IPS DF 6.9 (cell line): ENCODE measurements at regions not wholly inside any gene's neighbourhood (a gene's known extent, or its start where the extent isn't known, plus 50 kb on each side); places are given as distances from the start of the nearest gene placed in this dataset.
"Not testable (repeated sequence)": the region's sequence is repeated elsewhere in the genome, so short reads cannot be mapped to it uniquely, and the experiment has no call there.

Experiments used
- DNase-seq: peaks from one replicate; pipeline ENCODE4 v3.0.0-alpha.2; 2013; ENCODE audit warnings: low read depth, low spot score
- H3K27ac ChIP-seq: one replicate; pipeline ENCODE4 v1.5.1; 2013; ENCODE audit warnings: low read length, control low read depth
- H3K27me3 ChIP-seq: 2 replicates; pipeline ENCODE4 v1.6.1; 2013; ENCODE audit warnings: mild to moderate bottlenecking, low read length; ENCODE audit not compliant: control insufficient read depth, insufficient read depth
- H3K36me3 ChIP-seq: 2 replicates; pipeline ENCODE4 v1.6.1; 2013; ENCODE audit warnings: low read length; ENCODE audit not compliant: control insufficient read depth, insufficient read depth
- H3K4me1 ChIP-seq: 2 replicates; pipeline ENCODE4 v1.6.1; 2013; ENCODE audit warnings: low read length; ENCODE audit not compliant: control insufficient read depth, insufficient read depth
- H3K4me3 ChIP-seq: 2 replicates; pipeline ENCODE4 v1.5.1; 2013; ENCODE audit warnings: mild to moderate bottlenecking, low read length
- H3K9me3 ChIP-seq: 2 replicates; pipeline ENCODE4 v1.6.1; 2013; ENCODE audit warnings: low read length, inconsistent platforms; ENCODE audit not compliant: control insufficient read depth, insufficient read depth
- WGBS: extraction: QIAGEN DNeasy Blood & Tissue Kit; methylation state at CpG from one replicate; pipeline ENCODE4 v1.1.7; 2013; ENCODE audit warnings: mixed read lengths, missing lambda C conversion rate; ENCODE audit not compliant: insufficient read length, insufficient coverage; 5-methylcytosine and 5-hydroxymethylcytosine counted together

GRCh38 chr1:234811824-234812223 lies 201.8 kb upstream of the IRF2BP2 start:
- not testable (repeated sequence) for H3K36me3 ChIP-seq, DNase-seq, H3K9me3 ChIP-seq, H3K27me3 ChIP-seq, H3K4me3 ChIP-seq, H3K27ac ChIP-seq, H3K4me1 ChIP-seq
- no CpG with 5 or more reads among the region's 6 CpGs for WGBS

DNA sequence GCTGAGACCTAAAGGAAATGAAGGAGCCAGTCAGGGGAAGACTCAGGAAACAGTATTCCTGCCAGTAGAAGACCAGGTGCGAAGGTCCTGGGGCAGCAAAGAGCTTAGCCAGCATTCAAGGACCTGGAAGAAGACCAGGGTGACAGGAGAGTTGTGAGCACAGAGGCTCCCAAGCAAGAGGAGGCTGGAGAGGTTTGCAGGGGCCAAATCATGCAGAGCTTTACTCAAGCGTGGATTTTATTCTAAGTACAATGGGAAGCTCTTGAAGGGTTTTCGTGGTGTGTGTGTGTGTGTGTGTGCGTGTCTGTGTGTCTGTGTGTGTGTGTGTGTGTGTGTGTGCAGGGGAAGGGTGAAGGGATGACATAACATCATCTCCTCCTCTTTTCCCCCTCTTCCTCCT lies 200.7 kb upstream of the IRF2BP2 start:
- not testable (repeated sequence) for H3K36me3 ChIP-seq, H3K9me3 ChIP-seq, H3K4me1 ChIP-seq, DNase-seq, H3K4me3 ChIP-seq, H3K27ac ChIP-seq, H3K27me3 ChIP-seq
- WGBS: no CpG with 5 or more reads among the region's 4 CpGs

DNA sequence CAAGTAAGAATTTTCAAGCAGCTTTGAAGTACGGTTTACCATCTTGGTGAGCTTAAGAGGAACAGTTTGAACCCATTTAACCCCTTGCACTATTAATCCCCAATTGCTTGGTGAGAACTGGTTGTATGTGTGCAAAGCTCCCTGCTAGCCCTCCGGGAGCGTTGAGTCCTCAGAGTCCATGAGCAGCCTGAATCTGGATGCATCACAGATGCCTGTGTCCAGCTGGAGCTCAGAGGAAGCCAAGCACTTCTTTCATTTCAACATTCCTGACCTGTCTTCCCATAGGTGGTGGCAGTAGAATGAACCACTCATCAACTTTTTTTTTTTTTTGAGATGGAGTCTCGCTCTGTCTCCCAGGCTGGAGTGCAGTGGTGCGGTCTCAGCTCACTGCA lies 199.9 kb upstream of the IRF2BP2 start:
- H3K36me3 ChIP-seq, H3K9me3 ChIP-seq, H3K27me3 ChIP-seq, H3K4me1 ChIP-seq, H3K4me3 ChIP-seq, H3K27ac ChIP-seq, DNase-seq: not testable (repeated sequence)
- no CpG with 5 or more reads among the region's 5 CpGs for WGBS

GRCh38 chr1:234808943-234809853 lies 199.2 kb upstream of the IRF2BP2 start:
- H3K4me1 ChIP-seq, DNase-seq, H3K27me3 ChIP-seq, H3K4me3 ChIP-seq, H3K27ac ChIP-seq, H3K9me3 ChIP-seq, H3K36me3 ChIP-seq: not testable (repeated sequence)
- WGBS: no CpG with 5 or more reads among the region's 23 CpGs

- not testable (repeated sequence) for H3K27me3 ChIP-seq, H3K36me3 ChIP-seq, H3K27ac ChIP-seq, H3K9me3 ChIP-seq, H3K4me1 ChIP-seq, DNase-seq, H3K4me3 ChIP-seq
- WGBS: no CpG with 5 or more reads among the region's 7 CpGs
Observed at GRCh38 chr1:234808459-234808858, 198.5 kb upstream of the IRF2BP2 start.

GRCh38 chr1:234807705-234808104 lies 197.7 kb upstream of the IRF2BP2 start:
- not testable (repeated sequence) for H3K27ac ChIP-seq, H3K4me1 ChIP-seq, DNase-seq, H3K27me3 ChIP-seq, H3K9me3 ChIP-seq, H3K4me3 ChIP-seq, H3K36me3 ChIP-seq
- WGBS: no CpG with 5 or more reads among the region's 8 CpGs

DNA sequence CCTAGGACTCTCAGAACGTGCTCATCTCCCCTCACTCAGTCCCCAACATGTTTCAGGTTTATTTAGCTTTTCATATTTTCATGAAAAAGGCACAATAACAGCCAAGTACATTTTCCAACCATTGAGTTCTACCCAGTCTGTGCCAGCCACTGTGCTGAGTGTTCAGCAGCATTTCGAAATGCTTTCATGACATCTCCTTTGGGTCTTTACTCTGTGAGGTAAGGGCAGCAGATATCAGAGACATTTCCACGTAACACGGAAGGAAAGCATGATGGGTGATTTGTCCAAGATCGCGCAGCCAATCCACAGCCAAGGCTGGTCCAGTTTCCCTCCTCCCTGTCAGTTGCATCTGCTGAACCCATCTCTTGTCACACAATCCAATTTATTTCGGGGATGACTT lies 192.6 kb upstream of the IRF2BP2 start:
- not testable (repeated sequence) for DNase-seq, H3K9me3 ChIP-seq, H3K4me3 ChIP-seq, H3K4me1 ChIP-seq, H3K36me3 ChIP-seq, H3K27ac ChIP-seq, H3K27me3 ChIP-seq
- WGBS: no CpG with 5 or more reads among the region's 7 CpGs

DNA sequence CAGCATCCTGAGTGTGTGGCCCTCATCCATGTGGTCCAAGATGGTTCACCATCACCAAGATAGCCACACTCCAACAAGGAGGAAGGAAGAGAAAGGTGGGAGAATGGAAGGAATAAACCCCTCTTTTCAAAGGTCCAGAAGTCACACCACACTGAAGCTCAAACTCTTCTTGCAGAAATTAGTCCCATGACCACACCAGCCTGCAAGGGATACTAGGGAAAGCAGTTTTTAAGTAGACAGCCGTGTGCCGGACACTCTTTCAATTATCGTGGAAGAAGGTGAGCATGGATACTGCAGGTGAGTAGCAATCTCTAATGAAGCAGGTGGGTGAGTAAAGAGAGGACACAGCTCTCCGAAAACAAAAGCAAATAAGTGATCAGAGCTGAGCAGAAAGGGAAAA lies 191.7 kb upstream of the IRF2BP2 start:
- not testable (repeated sequence) for H3K4me1 ChIP-seq, DNase-seq, H3K4me3 ChIP-seq, H3K27ac ChIP-seq, H3K9me3 ChIP-seq, H3K27me3 ChIP-seq, H3K36me3 ChIP-seq
- WGBS: no CpG with 5 or more reads among the region's 4 CpGs

DNA sequence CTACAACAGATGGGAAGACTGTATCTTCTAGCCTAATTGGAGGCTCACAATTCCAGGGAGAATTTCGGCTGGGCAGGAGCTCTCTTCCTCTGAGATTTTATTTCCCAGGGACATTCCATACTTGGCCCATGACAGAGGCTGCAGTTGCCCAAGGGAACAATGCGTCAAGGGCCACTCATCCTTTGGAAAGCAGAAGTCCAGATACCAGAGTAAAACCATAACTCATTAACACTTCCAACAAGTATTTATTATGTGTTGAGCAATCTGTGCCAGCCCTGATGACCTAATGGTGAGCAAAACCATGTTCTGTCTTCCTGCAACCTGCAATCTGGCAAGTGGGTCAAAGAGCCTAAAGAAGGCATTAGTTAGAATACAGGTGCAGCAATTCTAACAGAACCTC lies 191.2 kb upstream of the IRF2BP2 start:
- H3K27ac ChIP-seq, H3K27me3 ChIP-seq, H3K4me3 ChIP-seq, H3K4me1 ChIP-seq, DNase-seq, H3K36me3 ChIP-seq, H3K9me3 ChIP-seq: not testable (repeated sequence)
- WGBS: no CpG with 5 or more reads among the region's 2 CpGs

DNA sequence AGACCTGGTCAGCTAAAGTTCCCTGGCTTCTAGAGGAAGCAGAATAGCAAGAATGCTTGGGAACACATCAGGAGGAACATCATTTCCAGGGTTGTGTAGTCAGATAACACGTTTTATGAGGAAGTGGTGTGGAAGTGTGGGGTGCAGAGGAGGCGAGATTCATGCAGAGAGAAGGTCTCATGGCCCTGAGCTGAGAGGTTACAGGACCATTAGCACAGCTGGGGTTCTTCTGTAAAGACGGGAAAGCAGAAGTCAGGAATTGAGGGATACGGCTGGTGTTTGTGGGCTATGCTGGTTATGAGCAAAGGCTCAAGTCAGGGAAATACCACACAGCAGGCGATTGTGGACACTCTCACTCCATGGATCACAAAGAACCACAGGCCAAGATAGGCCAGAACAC lies 190.6 kb upstream of the IRF2BP2 start:
- not testable (repeated sequence) for H3K9me3 ChIP-seq, DNase-seq, H3K27ac ChIP-seq, H3K4me3 ChIP-seq, H3K36me3 ChIP-seq, H3K4me1 ChIP-seq, H3K27me3 ChIP-seq
- WGBS: no CpG with 5 or more reads among the region's 5 CpGs

- not testable (repeated sequence) for DNase-seq, H3K27me3 ChIP-seq
- no CpG with 5 or more reads among the region's 1 CpG for WGBS
Observed at GRCh38 chr1:234799021-234799689, 189.2 kb upstream of the IRF2BP2 start.

More at GRCh38 chr1:234799021-234799689, 189.2 kb upstream of the IRF2BP2 start:
- H3K4me1 ChIP-seq, H3K36me3 ChIP-seq, H3K4me3 ChIP-seq, H3K27ac ChIP-seq, H3K9me3 ChIP-seq: not testable (repeated sequence)
